ENCODE measurements at regions not wholly inside any gene's neighbourhood (a gene's known extent, or its start where the extent isn't known, plus 50 kb on each side); places are given as distances from the start of the nearest gene placed in this dataset.

DNA sequence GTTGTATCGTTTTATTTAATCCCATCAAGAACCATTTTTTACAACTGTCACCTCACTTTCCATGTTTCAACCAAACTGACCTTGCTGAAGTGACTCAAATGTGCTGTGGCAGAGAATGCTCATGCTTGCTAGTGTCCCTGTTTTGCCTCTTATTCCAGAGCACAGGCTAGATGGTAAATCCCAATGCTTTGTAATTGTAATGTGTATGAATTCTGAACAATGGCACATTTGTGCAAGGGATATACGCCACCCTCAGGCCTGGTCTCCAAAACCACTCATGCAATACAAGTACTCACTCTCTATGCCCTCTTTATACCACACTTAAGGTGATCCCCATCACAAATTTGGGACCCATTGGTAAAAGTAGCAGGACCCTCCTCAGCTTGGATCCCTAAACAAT lies 313.6 kb downstream of the HHIPL2 start:
- no peak overlapping the region for H3K4me3 ChIP-seq (ENCODE audit: control insufficient read depth, low read depth, low read length)
- TF ChIP-seq, protein P1, sequence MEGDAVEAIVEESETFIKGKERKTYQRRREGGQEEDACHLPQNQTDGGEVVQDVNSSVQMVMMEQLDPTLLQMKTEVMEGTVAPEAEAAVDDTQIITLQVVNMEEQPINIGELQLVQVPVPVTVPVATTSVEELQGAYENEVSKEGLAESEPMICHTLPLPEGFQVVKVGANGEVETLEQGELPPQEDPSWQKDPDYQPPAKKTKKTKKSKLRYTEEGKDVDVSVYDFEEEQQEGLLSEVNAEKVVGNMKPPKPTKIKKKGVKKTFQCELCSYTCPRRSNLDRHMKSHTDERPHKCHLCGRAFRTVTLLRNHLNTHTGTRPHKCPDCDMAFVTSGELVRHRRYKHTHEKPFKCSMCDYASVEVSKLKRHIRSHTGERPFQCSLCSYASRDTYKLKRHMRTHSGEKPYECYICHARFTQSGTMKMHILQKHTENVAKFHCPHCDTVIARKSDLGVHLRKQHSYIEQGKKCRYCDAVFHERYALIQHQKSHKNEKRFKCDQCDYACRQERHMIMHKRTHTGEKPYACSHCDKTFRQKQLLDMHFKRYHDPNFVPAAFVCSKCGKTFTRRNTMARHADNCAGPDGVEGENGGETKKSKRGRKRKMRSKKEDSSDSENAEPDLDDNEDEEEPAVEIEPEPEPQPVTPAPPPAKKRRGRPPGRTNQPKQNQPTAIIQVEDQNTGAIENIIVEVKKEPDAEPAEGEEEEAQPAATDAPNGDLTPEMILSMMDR (IDR thresholded peaks at IDR 0.05; ENCODE audit: control insufficient read depth, insufficient read depth, low read depth, low read length, missing control alignments): no peak
- no peak for DNase-seq (ENCODE audit: low read depth)

DNA sequence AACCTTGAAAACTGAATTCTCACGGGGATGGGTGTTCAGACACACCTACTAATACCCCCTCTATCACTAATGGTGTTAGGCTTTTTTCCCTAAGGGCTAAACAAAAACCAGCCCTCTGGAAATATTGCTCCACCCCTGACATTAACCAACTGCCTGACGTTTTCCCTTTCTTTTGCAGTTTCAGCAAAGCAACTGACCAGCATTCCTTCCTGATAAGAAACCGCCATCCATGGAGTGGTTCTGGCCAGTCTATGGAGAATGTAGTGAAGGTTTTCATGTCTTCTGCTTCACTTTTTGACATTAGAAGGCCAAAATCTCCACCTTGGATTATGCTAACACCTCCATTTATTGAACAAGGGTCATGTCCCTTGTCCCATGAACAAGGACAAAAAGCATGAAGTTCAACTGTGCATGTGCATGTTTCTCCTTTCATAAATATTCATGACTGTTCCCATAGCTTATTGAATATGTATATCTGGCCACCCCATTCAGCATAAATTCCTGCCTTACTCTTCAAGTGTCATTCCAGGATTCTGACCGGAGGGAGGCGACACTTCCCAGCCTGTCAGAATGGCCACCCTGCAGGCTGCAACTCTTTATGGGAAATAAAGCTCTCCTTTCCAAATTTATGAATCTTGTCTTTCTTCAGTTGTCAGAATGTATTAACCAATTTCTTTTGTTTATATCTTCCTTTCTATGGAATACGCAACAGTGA lies 314.3 kb downstream of the HHIPL2 start:
- no peak overlapping the region for H3K4me3 ChIP-seq (ENCODE audit: control insufficient read depth, low read depth, low read length)
- DNase-seq (ENCODE audit: low read depth): no peak
- TF ChIP-seq, protein P1 (IDR thresholded peaks at IDR 0.05; ENCODE audit: control insufficient read depth, insufficient read depth, low read depth, low read length, missing control alignments): no peak

DNA sequence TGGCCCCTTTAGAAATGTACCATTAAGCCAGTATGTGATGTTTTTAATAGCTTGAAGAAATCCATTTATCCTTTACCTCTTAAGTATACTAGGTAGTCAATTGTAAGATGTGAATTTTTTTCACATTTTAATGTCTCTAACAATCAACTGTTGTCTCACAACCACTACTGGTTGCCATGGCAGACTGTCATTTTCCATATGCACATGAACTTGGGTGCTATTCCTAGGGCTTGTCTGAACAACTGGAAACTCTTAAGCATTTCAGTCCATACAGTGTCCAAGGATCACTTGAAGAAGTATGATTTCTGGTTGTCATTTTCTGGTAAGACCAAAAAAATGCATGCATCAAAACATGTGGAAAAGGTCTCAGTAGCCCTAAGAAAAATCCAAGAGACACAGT lies 315.1 kb downstream of the HHIPL2 start:
- TF ChIP-seq, protein P1 (IDR thresholded peaks at IDR 0.05; ENCODE audit: control insufficient read depth, insufficient read depth, low read depth, low read length, missing control alignments): no peak
- no peak for DNase-seq (ENCODE audit: low read depth)
- H3K4me3 ChIP-seq (ENCODE audit: control insufficient read depth, low read depth, low read length): no peak overlapping the region

DNA sequence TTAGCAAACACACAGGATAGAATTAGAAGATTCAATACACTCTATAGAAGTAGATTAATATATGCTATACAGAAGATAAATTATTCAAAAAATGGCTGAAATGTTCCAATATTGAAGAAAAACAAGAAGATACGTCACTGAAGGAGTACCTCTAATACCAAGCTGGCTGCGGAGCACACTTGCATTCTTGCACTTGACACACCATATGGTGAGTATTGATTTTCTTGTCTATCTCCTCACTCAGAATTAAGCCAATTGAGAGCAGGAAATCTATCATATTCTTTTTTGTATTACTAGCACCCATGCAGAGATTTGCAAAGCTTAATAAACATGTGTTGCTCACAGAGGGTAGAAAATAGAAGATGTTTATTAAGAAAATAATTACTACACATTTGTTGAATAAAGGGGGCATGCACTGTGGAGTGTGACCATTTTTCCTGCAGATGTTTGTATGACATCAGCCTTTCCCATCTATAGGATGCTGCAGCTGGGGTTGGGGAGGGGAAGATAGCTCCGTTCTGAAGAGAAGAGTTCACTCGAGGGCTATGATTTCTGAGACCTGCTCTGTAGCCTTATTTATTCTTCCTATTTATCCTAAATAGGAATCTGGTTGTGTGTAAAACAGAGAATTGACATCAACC lies 318.1 kb downstream of the HHIPL2 start:
- TF ChIP-seq, protein P1 (IDR thresholded peaks at IDR 0.05; ENCODE audit: control insufficient read depth, insufficient read depth, low read depth, low read length, missing control alignments): no peak
- DNase-seq (ENCODE audit: low read depth): no peak
- no peak overlapping the region for H3K4me3 ChIP-seq (ENCODE audit: control insufficient read depth, low read depth, low read length)

DNA sequence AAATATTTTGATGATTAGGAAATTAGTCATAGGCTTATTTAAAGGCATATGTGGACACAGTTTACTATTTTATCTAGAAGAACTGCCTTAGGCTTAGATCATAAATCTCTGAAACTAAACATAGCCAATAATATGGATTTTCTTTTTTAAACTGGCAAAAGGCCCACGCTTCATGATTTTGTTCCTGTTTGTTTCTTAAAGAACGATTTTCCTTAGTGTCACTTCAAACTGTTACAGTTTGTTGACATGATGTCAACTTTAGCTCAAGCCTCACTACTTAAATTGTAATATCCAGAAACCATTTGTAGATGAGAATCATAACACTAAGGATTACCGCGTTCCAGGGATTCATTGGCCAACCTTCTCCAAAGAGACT lies 322.6 kb downstream of the HHIPL2 start:
- no peak overlapping the region for H3K4me3 ChIP-seq (ENCODE audit: control insufficient read depth, low read depth, low read length)
- TF ChIP-seq, protein P1 (IDR thresholded peaks at IDR 0.05; ENCODE audit: control insufficient read depth, insufficient read depth, low read depth, low read length, missing control alignments): no peak
- no peak for DNase-seq (ENCODE audit: low read depth)

DNA sequence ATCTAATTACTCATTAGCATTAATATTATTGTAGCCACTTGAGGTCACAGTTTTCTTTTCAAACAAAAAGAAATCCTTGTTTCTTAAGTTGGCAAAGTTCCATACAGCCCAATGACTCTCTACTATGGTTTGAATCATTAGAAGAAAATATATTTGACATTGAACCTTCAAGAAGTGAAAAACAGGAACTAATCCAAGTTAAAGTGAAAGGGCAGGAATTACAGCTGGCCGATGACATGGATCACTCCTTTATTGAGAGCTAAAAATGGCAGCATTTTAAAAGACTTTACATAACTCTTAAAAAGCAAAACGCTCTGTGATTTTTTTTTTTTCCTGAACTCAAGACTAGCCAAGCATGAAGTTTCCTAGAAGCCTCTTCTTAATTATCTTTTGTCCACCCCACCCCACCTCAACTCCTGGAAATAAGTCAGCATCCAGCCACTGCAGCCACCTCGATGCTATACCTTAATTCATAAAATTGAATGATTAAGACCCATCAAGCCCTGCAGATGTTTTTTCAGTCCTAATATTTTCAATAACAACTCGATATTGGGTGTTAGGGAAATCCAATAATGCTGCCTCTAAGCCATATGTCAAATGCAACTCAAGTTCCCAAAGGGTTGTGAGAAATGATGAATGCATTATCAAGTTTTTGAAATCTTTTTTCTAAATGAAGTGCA lies 323.1 kb downstream of the HHIPL2 start:
- TF ChIP-seq, protein P1 (IDR thresholded peaks at IDR 0.05; ENCODE audit: control insufficient read depth, insufficient read depth, low read depth, low read length, missing control alignments): no peak
- no peak for DNase-seq (ENCODE audit: low read depth)
- no peak overlapping the region for H3K4me3 ChIP-seq (ENCODE audit: control insufficient read depth, low read depth, low read length)

Measured in AG09309 (cell line).